ENCODE measurements at regions not wholly inside any gene's neighbourhood (a gene's known extent, or its start where the extent isn't known, plus 50 kb on each side); places are given as distances from the start of the nearest gene placed in this dataset.

- WGBS (ENCODE audit: low lambda C conversion rate) = 5% methylated on average over 1 of the region's 1 CpG
- no peaks in the 10 kb centered on the region for H3K27me3 ChIP-seq (ENCODE audit: control insufficient read depth in 1 of 2, insufficient read depth in 2 of 2, low read length in 2 of 2)
- H4K20me1 ChIP-seq (ENCODE audit: insufficient read depth, low read length) = no peaks in the 10 kb centered on the region
- no peak overlapping the region for H3K4me2 ChIP-seq (ENCODE audit: low read depth, low read length)
- H3K4me1 ChIP-seq (ENCODE audit: insufficient read depth, low read length) = no peaks in the 10 kb centered on the region
- H3K27ac ChIP-seq (ENCODE audit: extremely low read length, insufficient read depth, low read length) = no peak overlapping the region
- no peak overlapping the region for H2AFZ ChIP-seq (ENCODE audit: low read length)
- intact Hi-C loops (cut with micrococcal nuclease; ENCODE audit: unreplicated experiment) = no loop called here
- BruUV-seq (replicated peaks) = no TSS peak
- no peaks in the 10 kb centered on the region for H3K79me2 ChIP-seq (ENCODE audit: insufficient read depth, low read length)
- in situ Hi-C loops (cut with HindIII; ENCODE audit: extremely low pct_ligation_motif_present, low pct_unique_long_range_greater_than_20kb) = no loop called here
- TF ChIP-seq CEBPG (CRISPR knock-in tag; IDR thresholded peaks at IDR 0.05) (no peak), CHD4 (IDR thresholded peaks at IDR 0.05; ENCODE audit: borderline replicate concordance, low read length) (no peak), IRF9 (CRISPR knock-in tag; IDR thresholded peaks at IDR 0.05; ENCODE audit: borderline replicate concordance) (no peak), ZFP90 (CRISPR knock-in tag; IDR thresholded peaks at IDR 0.05; ENCODE audit: borderline replicate concordance) (no peak), ZXDC (CRISPR knock-in tag; IDR thresholded peaks at IDR 0.05) (no peak), ZNF766 (CRISPR knock-in tag; IDR thresholded peaks at IDR 0.05; ENCODE audit: borderline replicate concordance) (no peak), ZNF691 (CRISPR knock-in tag; IDR thresholded peaks at IDR 0.05; ENCODE audit: borderline replicate concordance, low read depth) (no peak), KAT8 (CRISPR knock-in tag; IDR thresholded peaks at IDR 0.05) (no peak), ZBTB26 (CRISPR knock-in tag; IDR thresholded peaks at IDR 0.05; ENCODE audit: borderline replicate concordance) (no peak)
- no peak overlapping the region for H3K4me3 ChIP-seq (replicated peaks in 1 of 3; ENCODE audit: insufficient read depth in 1 of 3, low read depth in 2 of 3, low read length in 3 of 3)
- H3K36me3 ChIP-seq (replicated peaks in 1 of 2; ENCODE audit: control insufficient read depth in 1 of 2, insufficient read depth in 2 of 2, low read length in 2 of 2) = no peaks in the 10 kb centered on the region
- FAIRE-seq (no peak), ATAC-seq (no peak), DNase-seq (ENCODE audit: low spot score) (no peak)
- no peaks in the 10 kb centered on the region for H3K9me3 ChIP-seq (ENCODE audit: low read length)
- POLR2A ChIA-PET = no interaction called here
- H3K9ac ChIP-seq (ENCODE audit: insufficient read depth, low read depth, low read length) = no peak overlapping the region
- CTCF ChIA-PET (ENCODE audit: low intra/inter-chr PET ratio, low total read pairs) = no interaction called here
These were observed 383.7 kb downstream of the PRDM2 start for GRCh38 chr1:14083706-14084105.
